Osteocyte (in vitro differentiated cells): ENCODE measurements at regions not wholly inside any gene's neighbourhood (a gene's known extent, or its start where the extent isn't known, plus 50 kb on each side); places are given as distances from the start of the nearest gene placed in this dataset.

Experiments used
- DNase-seq: peaks from one replicate; pipeline ENCODE4 v3.0.0; 2021; ENCODE audit warnings: mixed read lengths; ENCODE audit not compliant: unreplicated experiment; ENCODE audit errors: extremely low spot score
- H3K27ac Mint-ChIP-seq: one replicate; pipeline ENCODE4 v1.8.0; 2021; ENCODE audit warnings: mild to moderate bottlenecking, mixed read lengths; ENCODE audit not compliant: unreplicated experiment
- H3K27me3 Mint-ChIP-seq: one replicate; pipeline ENCODE4 v1.8.0; 2021; ENCODE audit warnings: mixed read lengths; ENCODE audit not compliant: unreplicated experiment
- H3K36me3 Mint-ChIP-seq: one replicate; pipeline ENCODE4 v1.8.0; 2021; ENCODE audit warnings: mixed read lengths; ENCODE audit not compliant: unreplicated experiment
- H3K4me1 Mint-ChIP-seq: one replicate; pipeline ENCODE4 v1.8.0; 2021; ENCODE audit warnings: mixed read lengths; ENCODE audit not compliant: unreplicated experiment
- H3K4me3 Mint-ChIP-seq: one replicate; pipeline ENCODE4 v1.8.0; 2021; ENCODE audit warnings: mild to moderate bottlenecking, moderate library complexity, mixed read lengths; ENCODE audit not compliant: unreplicated experiment
- H3K9me3 Mint-ChIP-seq: one replicate; pipeline ENCODE4 v1.8.0; 2021; ENCODE audit warnings: mixed read lengths; ENCODE audit not compliant: unreplicated experiment
- TF ChIP-seq, protein P1 (sequence below): fragments of 200-600 bp; sonication (generic); IDR thresholded peaks from 2 replicates; pipeline ENCODE4 v1.5.0; 2021; ENCODE audit warnings: antibody characterized with exemption, mild to moderate bottlenecking, moderate library complexity

DNA sequence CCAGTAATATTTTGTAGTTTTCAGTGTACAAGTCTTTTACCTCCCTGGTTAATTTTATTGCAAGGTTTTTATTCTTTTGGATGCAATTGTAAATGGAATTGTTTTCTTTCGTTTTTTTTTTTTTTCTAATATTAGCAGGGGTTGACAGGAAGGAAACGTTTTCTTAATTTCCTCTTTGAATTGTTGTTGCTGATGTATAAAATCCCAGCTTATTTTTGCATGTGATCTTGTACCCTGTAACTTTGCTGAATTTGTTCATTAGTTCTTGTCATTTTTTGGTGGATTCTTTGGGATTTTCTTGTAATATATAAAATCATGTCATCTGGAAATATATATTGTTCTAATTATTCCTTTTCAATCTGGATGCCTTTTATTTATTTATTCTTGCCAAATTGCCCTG lies 65.0 kb upstream of the ANKH start:
- peaks cover 58% of the 10 kb centered on the region for H3K27me3 Mint-ChIP-seq
- TF ChIP-seq, protein P1, sequence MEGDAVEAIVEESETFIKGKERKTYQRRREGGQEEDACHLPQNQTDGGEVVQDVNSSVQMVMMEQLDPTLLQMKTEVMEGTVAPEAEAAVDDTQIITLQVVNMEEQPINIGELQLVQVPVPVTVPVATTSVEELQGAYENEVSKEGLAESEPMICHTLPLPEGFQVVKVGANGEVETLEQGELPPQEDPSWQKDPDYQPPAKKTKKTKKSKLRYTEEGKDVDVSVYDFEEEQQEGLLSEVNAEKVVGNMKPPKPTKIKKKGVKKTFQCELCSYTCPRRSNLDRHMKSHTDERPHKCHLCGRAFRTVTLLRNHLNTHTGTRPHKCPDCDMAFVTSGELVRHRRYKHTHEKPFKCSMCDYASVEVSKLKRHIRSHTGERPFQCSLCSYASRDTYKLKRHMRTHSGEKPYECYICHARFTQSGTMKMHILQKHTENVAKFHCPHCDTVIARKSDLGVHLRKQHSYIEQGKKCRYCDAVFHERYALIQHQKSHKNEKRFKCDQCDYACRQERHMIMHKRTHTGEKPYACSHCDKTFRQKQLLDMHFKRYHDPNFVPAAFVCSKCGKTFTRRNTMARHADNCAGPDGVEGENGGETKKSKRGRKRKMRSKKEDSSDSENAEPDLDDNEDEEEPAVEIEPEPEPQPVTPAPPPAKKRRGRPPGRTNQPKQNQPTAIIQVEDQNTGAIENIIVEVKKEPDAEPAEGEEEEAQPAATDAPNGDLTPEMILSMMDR: no peak
- H3K9me3 Mint-ChIP-seq: peaks cover 5% of the 10 kb centered on the region
- H3K4me3 Mint-ChIP-seq: no peak overlapping the region
- peaks cover 3% of the 10 kb centered on the region for H3K4me1 Mint-ChIP-seq
- peaks cover 3% of the 10 kb centered on the region for H3K36me3 Mint-ChIP-seq
- no peak for DNase-seq
- H3K27ac Mint-ChIP-seq: no peak overlapping the region

DNA sequence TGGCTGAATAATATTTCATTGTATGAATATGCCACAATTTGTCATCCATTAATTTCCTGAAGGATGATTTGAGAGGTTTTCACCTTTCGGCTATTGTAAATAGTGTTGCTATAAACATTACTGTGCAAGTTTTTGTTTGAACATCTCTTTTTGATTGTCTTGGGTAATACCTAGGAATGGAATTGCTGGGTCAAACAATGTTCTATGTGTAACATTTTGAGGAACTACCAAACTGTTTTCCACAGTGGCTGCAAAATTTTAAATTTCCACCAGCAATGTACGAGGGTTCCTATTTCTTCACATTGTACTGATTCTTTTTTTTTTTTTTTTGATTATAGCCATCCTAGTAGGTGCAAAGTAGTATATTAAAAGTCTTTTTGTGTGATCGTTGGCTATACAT lies 63.8 kb upstream of the ANKH start:
- H3K27me3 Mint-ChIP-seq: peaks cover 47% of the 10 kb centered on the region
- TF ChIP-seq, protein P1: no peak
- H3K4me3 Mint-ChIP-seq: no peak overlapping the region
- peaks cover 5% of the 10 kb centered on the region for H3K9me3 Mint-ChIP-seq
- no peak for DNase-seq
- peaks cover 3% of the 10 kb centered on the region for H3K36me3 Mint-ChIP-seq
- peaks cover 7% of the 10 kb centered on the region for H3K4me1 Mint-ChIP-seq
- no peak overlapping the region for H3K27ac Mint-ChIP-seq

DNA sequence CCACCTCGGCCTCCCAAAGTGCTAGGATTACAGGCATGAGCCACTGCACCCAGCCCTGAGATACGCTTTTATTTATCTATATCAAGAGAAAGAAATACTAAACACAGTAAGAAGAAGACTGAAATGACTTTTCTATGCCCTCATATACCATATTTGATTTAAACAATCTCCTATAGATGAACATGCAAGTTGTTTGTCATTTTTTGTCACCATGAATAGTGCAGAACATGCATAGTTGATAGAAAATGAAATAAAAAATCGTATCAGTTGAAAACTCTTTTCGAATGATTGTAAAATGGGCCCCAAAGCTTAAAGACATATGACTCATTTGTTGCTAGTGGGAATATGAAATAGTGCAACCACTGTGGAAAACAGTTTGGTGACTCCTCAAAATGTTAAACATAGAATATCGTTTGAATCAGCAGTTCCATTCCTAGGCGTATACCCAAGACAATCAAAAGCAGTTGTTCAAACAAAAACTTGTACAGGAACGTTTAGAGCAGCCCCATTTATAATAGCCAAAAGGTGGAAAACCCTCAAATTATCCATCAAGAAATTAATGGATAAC lies 61.4 kb upstream of the ANKH start:
- no peak overlapping the region for H3K27ac Mint-ChIP-seq
- H3K27me3 Mint-ChIP-seq: peaks cover 32% of the 10 kb centered on the region
- H3K36me3 Mint-ChIP-seq: peaks cover 3% of the 10 kb centered on the region
- no peak overlapping the region for H3K4me3 Mint-ChIP-seq
- H3K9me3 Mint-ChIP-seq: peaks cover 5% of the 10 kb centered on the region
- TF ChIP-seq, protein P1: no peak
- H3K4me1 Mint-ChIP-seq: peaks cover 17% of the 10 kb centered on the region
- DNase-seq: no peak

DNA sequence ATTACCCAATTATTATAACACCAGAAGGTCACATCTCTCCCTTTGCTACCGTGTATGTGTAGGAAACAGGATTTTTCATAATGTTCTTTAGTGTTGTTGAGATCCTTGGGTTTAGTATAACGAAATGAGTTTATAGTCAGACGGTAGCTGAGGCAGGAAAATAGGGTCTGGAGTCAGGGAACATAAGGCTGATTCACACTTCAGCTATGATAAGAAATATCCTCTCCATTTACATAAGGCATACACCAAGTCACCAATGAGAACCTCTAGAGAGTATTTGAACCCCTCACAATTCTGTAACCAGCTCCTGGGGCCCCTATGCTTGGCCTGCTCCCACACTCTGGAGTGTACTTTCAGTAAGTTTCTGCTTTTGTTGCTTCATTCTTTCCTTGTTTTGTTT lies 58.9 kb upstream of the ANKH start:
- Mint-ChIP-seq H3K9me3 (no peaks in the 10 kb centered on the region), H3K27me3 (peaks cover 13% of the 10 kb centered on the region), H3K4me3 (no peak overlapping the region), H3K36me3 (no peaks in the 10 kb centered on the region), H3K4me1 (peaks cover 31% of the 10 kb centered on the region), H3K27ac (no peak overlapping the region)
- DNase-seq: no peak
- TF ChIP-seq, protein P1: no peak

DNA sequence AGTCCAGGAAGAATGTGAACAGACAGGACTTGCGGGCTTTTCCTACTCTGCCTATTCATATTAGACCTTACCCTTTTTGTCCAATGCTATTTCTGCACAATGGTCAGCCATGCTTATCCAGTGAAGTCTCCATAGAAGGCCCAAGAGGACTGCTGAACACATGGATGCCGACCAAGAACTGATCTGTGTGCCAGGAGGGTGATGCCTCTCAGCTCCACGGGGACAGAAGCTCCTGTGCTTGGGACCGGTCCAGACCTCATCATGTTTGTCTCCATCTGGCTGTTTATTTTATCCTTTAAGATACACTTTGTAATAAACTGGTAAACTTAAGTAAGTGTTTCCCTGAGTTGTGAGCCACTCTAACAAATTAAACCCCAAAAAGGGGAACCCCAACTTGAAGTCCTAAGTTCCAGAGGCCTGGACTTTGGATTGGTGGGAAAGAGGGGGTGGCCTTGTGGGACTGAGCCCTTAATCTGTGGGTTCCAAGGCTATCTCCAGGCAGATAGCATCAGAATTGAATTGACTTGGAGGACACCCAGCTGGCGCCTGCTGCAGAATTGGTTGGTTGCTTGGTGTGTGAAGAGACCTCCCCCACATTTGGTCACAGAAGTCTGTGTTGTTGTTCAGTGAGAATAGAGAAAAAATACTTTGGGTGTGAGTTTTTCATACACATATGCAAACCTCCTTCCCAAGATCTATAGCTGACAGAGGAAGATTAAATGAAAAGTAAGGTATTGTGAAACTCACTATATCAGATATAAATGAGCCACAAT lies 57.9 kb upstream of the ANKH start:
- peaks cover 34% of the 10 kb centered on the region for H3K4me1 Mint-ChIP-seq
- H3K27ac Mint-ChIP-seq: peak overlapping the region; percentile 16

More for the DNA sequence above, 57.9 kb upstream of the ANKH start:
- Mint-ChIP-seq H3K36me3 (no peaks in the 10 kb centered on the region), H3K4me3 (no peak overlapping the region), H3K27me3 (peaks cover 5% of the 10 kb centered on the region), H3K9me3 (no peaks in the 10 kb centered on the region)
- TF ChIP-seq, protein P1: no peak
- no peak for DNase-seq
